ENCODE measurements at regions not wholly inside any gene's neighbourhood (a gene's known extent, or its start where the extent isn't known, plus 50 kb on each side); places are given as distances from the start of the nearest gene placed in this dataset.

DNA sequence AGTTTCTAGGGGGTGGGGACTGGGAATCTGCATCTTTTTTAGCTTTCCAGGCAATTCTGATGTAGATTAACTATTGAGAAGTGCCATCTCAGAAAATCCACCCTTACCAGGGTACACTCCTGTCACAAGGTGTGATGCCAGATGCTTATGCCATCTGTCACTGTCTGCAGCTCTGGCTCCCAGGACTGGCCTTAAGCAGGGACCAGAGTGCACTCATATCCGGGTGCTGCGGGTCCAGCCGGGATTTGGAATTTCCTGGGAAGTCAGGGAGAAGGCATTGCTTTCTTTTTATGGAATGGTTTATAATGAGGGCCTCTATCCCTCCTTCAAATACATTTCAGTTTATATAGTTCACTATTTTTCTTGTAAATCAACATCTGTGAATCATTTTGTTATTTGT lies 92.6 kb downstream of the TMEM174 start:
- Histone ChIP-seq H3K4me3 (no peak overlapping the region), H3K9me3 (no peaks in the 10 kb centered on the region), H3K36me3 (no peaks in the 10 kb centered on the region), H3K27ac (no peak overlapping the region), H3K4me1 (peaks cover 0 to 20% (median 0%) of the 10 kb centered on the region in 3 donors), H3K27me3 (no peaks in the 10 kb centered on the region)
- no peak for ATAC-seq
- 35 to 72% methylated on average over 3 of the region's 3 CpGs for WGBS, 2 donors (ENCODE audit: low coverage in 1 of 2)
- TF ChIP-seq POLR2A (IDR thresholded peaks at IDR 0.05) (no peak), EP300 (IDR thresholded peaks at IDR 0.05) (no peak), POLR2AphosphoS5 (IDR thresholded peaks at IDR 0.05) (no peak), CTCF (IDR thresholded peaks at IDR 0.05) (no peak)

DNA sequence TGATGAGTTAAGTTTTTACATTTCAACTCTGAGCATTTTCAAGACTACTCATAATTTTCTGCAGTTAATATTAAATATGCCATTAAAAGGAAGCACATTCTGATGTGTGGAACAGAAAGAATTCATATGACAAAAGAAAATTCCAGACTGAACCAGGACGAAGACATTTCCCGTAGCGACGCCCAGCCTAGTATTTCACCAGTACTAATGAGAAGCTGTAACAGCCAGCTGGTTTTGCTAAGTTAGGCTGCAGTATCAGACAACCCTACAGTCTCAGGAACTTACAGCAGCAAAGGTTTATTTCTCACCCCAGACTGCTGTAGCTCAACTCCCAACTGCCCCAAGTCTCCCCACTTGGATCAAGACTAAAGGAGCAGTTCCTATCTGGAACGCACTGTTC lies 91.6 kb downstream of the TMEM174 start:
- TF ChIP-seq POLR2AphosphoS5 (IDR thresholded peaks at IDR 0.05), result no peak
- TF ChIP-seq CTCF (IDR thresholded peaks at IDR 0.05), result no peak
- no peak for TF ChIP-seq EP300 (IDR thresholded peaks at IDR 0.05)
- TF ChIP-seq POLR2A (IDR thresholded peaks at IDR 0.05), result no peak
- Histone ChIP-seq H3K4me3 (no peak overlapping the region), H3K4me1 (peaks cover 0 to 20% (median 0%) of the 10 kb centered on the region in 3 donors), H3K27me3 (no peaks in the 10 kb centered on the region), H3K27ac (no peak overlapping the region), H3K9me3 (no peaks in the 10 kb centered on the region), H3K36me3 (no peaks in the 10 kb centered on the region)
- WGBS, 2 donors (ENCODE audit: low coverage in 1 of 2), result 67 to 75% methylated on average over 4 to 5 of the region's 5 CpGs
- ATAC-seq, result no peak

DNA sequence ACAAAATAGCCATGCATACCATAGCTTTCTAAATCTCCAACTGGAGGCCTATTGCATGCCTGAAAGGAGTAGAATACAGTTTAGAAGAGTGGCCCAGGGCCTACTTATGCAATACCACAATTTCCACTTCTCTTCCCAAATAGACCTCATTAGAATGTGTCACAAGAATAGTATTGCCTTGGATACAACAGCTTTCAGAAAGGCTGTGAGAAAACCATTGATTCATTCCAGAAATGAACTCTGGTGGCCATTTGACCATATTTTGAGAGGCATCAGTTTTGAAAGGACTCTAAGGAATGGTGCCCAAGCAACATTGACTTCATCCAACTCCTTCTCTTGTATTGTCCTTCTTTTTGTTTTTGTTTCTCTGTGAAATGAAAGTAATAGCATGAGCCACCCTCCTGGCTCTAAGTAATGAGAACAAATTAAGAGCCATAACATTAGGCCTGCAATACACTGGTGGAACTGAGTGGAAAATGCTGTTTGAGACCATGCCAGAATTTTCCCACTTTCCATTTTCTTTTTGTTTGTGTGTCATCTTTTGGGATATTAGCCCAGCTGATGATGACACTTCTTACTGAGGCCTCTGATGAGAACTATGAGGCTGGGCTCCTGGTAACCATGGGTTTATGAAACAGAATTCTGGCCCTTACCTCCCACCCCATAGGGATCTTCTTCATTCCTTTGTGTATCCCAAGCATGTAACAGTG lies 90.2 kb downstream of the TMEM174 start:
- Histone ChIP-seq H3K4me3 (no peak overlapping the region), H3K27ac (no peak overlapping the region), H3K27me3 (no peaks in the 10 kb centered on the region), H3K9me3 (no peaks in the 10 kb centered on the region), H3K4me1 (peaks cover 0 to 20% (median 0%) of the 10 kb centered on the region in 3 donors), H3K36me3 (no peaks in the 10 kb centered on the region)
- no peak for ATAC-seq
- TF ChIP-seq POLR2A (IDR thresholded peaks at IDR 0.05), result no peak
- no peak for TF ChIP-seq CTCF (IDR thresholded peaks at IDR 0.05)
- TF ChIP-seq EP300 (IDR thresholded peaks at IDR 0.05), result no peak
- no peak for TF ChIP-seq POLR2AphosphoS5 (IDR thresholded peaks at IDR 0.05)

DNA sequence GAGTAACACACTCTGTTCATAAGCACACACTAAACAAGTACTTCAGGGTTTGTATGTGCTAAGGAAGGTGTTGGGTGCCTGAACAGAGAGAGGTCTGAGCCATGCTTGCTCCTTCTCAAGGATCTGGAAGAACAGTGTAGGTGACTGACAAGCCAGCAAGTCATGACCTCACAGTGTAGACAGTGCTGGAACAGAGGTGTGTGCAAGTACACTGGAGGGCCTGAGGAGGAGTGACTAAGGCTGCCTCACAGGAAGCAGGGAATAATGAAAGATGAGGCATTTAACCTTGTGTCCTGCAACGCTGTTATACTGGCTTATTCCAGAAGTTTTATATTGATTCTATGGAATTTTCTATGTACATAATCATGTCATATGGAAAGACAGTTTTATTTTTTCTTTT lies 83.9 kb downstream of the TMEM174 start:
- H3K4me3 ChIP-seq, result no peak overlapping the region
- H3K36me3 ChIP-seq, result no peaks in the 10 kb centered on the region
- H3K4me1 ChIP-seq, result no peaks in the 10 kb centered on the region
- 57 to 89% methylated on average over 1 of the region's 1 CpG for WGBS, 2 donors (ENCODE audit: low coverage in 1 of 2)
- peaks cover 0 to 14% (median 0%) of the 10 kb centered on the region in 3 donors for H3K9me3 ChIP-seq
- ATAC-seq, result no peak
- H3K27ac ChIP-seq, result no peak overlapping the region
- TF ChIP-seq POLR2AphosphoS5 (IDR thresholded peaks at IDR 0.05), result no peak
- no peak for TF ChIP-seq CTCF (IDR thresholded peaks at IDR 0.05)
- TF ChIP-seq EP300 (IDR thresholded peaks at IDR 0.05), result no peak
- no peak for TF ChIP-seq POLR2A (IDR thresholded peaks at IDR 0.05)
- peaks cover 20% of the 10 kb centered on the region for H3K27me3 ChIP-seq

GRCh38 chr5:73256462-73256861 lies 83.5 kb downstream of the TMEM174 start:
- H3K9me3 ChIP-seq, result peaks cover 0 to 14% (median 0%) of the 10 kb centered on the region in 3 donors
- ATAC-seq, result no peak
- H3K27me3 ChIP-seq, result peaks cover 24% of the 10 kb centered on the region
- H3K4me1 ChIP-seq, result no peaks in the 10 kb centered on the region
- 88 to 90% methylated on average over 2 of the region's 2 CpGs for WGBS, 2 donors (ENCODE audit: low coverage in 1 of 2)
- H3K4me3 ChIP-seq, result no peak overlapping the region
- no peak overlapping the region for H3K27ac ChIP-seq
- no peak for TF ChIP-seq CTCF (IDR thresholded peaks at IDR 0.05)
- TF ChIP-seq POLR2A (IDR thresholded peaks at IDR 0.05), result no peak
- no peak for TF ChIP-seq EP300 (IDR thresholded peaks at IDR 0.05)
- TF ChIP-seq POLR2AphosphoS5 (IDR thresholded peaks at IDR 0.05), result no peak
- H3K36me3 ChIP-seq, result no peaks in the 10 kb centered on the region
